Inflammatory macrophage treated with lipopolysaccharide for 1 hour (primary cell): ENCODE measurements at regions not wholly inside any gene's neighbourhood (a gene's known extent, or its start where the extent isn't known, plus 50 kb on each side); places are given as distances from the start of the nearest gene placed in this dataset.

Source experiments
- DNase-seq, 2 donors: peaks; one replicate each; pipeline ENCODE4 v3.0.0-alpha.2; 2020 to 2022

DNA sequence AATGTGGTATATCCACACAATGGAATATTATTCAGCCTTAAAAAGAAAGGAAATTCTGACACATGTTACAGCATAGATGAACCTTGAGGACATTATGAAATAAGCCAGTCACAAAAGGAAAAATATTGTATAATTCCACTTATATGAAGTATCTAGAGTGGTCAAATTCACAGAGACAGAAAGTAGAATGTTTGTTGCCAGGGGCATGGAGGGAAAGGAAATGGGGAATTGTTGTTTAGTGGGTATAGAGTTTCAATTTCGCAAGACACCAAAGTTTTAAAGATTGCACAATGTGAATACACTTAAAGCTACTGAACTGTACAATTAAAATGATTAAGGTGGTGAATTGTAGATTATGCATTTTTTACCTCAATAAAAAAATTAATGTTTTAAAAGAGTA is 92.9 kb downstream of the TXNL1 start:
- peak in 1 of 2 donors; percentile 54 for DNase-seq

DNA sequence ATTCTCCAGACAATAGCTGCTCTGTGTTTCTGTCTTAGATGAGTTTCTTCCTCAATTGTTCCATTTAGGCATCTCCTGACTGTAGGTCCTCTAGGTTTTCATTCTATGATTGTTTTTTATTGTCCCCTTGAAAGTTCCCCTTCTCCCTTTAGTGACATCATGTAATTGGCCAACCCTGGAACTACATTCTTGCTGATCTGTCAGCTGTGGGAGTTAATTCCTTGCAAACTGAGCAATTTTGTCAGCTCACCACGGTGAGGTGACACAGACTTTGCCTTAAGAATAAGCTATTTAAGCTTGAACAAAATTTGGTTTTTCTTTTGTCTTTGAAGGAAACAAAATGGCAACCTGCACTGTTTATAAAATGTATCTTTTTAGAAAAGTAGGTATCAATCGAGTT is 95.9 kb downstream of the TXNL1 start:
- peak; percentile 87 to 94 for DNase-seq

DNA sequence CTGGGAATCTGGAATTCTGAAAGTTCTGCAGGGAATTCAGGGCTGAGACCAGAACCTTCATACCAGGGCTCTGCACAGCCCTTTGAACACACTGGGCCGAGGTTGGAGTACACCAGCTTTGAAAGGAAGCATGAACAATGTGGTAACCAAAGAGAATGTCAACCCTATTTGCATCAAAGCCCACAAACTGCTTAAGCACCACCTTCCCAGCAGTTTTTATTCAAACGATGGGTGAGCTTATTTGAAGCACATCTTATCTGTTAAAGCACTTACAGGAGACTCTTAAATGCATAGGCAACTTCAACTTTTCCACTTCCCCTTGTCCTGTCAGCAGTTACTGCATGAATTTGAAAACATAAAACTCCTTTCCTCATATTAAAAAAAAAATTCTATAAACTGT is 96.6 kb downstream of the TXNL1 start:
- DNase-seq, result peak; percentile 20 to 32

DNA sequence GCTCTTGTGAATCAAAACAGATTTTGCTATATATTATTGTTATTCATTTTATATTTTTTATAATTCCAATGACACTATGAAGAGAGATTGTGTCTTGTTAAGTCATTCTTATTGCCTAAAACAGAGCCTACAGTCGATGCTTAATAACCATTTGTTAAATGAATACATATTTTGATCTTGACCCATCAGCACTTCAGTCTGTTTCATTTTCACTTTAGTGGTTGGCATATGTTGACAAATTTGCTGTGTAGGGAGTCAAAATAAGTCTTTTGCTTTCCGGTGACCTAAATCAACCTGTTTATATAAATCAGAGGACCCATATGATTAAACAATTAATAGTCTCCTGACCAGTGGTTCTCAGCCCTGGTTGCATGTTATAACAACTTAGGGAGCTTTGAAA is 97.1 kb downstream of the TXNL1 start:
- DNase-seq, result no peak

DNA sequence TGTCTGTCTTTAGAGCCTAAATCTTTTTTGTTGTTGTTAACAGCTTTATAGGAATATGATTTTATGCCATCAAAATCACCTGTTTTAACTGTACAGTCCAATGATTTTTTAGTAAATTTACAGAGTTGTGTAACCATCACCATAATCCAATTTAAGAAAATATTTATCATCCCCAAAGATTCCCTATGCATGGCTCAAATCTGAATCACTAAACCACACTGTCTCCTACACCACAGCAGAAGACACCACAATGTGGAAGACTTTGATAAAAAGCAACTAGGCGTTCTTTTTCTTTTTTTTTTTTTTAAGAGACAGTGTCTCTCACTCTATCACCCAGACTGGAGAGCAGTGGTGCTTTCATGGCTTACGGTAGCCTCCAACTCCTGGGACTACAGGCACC is 99.6 kb downstream of the TXNL1 start:
- no peak for DNase-seq

DNA sequence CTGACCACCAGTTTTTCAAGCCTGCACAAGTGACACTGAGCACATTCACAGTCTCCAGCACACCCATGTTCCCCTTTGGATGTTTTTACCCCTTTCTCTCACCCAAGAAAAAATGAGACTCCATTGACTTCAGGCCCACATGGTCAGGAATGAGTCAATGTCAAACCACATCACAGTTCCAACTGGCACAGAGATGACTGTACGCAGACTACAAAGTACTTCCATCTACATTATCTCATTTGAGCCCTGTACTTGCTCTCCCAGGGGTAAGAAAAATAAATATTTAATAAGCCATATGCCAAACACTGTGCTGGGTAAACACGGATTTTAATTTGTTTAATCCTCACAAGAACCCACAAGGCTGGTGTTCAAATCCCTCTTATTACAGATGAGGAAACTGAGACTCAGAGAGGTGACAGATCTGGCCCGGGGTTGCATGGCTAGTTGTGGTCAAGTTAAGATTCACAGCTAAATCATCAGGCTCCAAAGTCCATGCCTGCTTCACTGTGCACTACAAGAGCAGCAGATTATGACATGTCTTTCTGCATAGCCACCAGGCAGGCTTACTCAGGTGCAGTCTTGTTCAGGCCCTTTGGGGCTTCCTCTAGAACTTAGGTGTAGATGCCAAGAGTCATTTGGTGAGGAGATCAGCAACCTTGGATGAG is 106.1 kb downstream of the TXNL1 start:
- no peak for DNase-seq

DNA sequence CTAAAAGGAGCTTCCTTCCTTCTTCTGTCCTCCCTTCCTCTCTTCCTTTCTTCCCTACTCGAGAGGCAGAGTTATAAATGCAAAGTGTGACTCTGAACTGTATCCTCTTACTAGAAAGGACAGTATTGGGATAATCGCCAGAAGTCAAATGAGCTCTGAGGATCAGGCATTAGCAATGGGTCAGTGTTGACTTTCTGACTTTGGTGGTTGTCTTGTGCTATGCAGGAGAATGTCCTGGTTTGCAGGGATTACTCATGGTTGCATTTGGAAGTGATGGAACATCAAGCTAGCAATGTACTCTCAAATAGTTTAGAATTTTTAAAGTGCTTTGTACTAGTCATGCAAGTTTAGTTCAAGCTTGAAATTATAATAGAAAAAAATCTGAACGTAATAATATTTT is 115.6 kb downstream of the TXNL1 start:
- no peak for DNase-seq

DNA sequence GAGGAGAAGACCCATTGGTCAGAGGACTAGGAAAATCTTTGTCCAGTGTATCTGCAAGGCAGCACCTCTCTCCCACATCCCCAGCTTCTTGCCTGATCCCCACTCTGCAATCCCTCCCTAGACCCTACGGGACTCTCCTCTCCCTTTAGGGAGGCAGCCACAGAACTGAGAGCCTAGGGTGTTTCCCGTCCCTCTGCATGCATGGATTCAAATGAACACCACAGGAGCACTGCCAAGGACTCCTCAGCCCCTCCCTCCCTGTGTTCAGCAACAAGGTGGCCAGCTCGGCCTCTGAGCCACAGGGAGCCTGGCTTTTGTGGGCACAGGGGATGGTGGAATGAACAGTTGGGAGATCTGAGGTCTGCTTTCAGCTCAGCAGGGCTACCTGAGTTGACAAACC is 117.1 kb downstream of the TXNL1 start:
- DNase-seq, result no peak

DNA sequence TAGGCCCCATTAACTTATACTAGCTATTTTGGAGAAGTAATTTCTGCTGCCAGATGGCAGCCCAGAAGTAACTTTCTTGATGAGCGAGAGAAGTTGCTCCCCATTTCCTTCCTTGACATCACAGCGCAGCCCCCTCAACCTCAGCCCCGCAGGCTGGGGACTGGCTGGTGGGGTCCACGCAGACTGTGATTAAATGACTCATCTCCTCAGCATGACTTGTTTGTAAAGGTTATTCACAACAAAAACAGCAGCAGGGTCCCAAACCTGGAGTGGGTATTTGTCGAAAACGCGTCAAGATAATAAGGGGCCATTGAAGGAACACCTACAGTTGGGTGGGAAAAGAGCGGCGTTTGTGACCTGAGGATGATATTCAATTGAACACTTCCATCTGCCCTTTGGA is 120.6 kb downstream of the TXNL1 start:
- DNase-seq, result no peak

DNA sequence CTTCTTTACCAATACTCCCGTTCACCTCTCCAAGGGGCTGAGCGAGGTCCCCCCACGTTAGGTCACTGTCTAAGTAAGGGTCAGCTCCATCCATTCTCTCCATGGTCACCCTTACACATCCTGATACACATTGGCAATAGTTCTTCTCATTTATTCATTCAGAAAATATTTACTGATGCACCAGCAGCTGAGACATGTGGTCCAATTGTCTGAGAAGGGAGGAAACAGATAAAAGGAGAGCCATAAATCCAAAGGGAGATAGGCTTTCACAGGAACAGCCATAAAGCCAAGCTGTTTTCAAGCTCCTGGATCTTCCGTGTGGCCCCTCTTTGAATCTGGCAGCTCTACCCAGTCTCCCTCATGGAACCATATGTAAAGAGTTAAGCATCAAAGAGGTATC is 121.2 kb downstream of the TXNL1 start:
- DNase-seq, result no peak

DNA sequence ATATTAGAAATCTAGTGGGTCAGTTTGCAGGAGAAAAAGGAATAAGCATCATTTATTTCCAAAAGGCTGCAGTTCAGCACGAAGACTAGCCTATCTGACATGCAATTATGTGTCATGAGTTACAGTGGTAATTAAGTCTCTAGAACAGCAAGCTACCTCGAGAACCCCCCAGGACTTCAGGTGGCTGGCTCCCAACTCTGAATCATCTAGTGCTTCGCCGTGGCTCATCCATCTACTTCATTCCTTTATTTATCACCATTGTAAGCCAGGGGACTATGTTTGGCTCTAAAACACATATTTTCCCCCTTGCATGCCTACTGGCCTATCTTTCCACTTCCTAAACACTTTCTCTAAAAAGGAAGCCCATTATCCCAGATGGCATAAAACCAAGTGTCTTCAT is 121.6 kb downstream of the TXNL1 start:
- no peak for DNase-seq

DNA sequence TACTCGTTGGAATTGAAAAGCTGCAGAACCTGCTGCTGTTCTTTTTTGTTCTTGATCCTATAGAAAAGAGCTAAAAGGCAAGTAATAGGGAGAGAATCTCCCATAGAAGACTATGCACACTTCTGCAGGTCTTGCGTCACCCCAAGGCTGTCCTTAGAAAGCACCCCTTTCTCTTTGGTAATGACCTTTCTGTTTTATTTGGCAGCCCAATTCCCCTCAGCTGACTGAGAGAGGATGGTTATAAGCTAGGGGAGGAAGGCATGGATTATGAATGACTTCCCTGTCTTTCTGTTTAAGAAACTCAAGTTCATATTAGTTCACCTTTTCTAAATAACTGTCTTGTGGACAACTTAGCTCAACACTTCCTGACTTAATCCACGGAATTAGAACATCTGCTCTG is 122.9 kb downstream of the TXNL1 start:
- DNase-seq, result no peak

DNA sequence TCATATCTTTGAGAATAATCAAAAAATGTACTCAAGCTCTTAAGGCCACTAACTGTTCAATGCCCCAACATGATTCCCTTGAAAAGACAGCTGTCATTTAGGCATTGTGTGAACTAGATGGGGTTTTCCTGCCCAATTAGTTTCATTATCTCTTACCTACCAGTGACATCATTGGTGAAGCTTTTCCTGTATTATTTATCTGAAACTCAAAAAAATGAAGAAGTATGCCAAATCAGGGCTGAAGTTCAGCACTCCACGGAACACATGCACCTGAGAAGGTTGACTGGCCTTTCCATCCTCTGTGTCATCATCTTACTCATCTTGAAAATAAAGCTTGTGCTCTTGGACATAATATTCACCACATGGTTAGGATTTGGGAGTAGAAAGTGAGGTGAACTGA is 126.4 kb downstream of the TXNL1 start:
- DNase-seq, result no peak

DNA sequence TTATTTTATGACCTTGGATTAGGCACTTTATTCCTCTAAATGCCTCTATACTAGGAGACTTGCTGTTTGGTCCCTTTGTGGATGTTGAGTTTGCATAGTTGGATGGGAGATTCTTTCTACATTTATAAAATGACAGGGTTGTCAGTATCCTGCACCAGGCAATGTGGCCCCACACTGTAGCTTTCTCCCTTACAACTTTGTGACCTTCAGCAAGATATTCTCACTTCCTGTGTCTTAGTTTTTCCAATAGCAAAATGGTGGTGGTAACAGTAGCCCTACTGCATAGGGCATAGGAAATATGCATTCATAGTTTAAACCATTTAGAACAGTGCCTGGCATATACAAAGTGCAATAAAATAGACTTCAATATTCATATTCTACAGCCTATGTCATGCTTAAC is 128.3 kb downstream of the TXNL1 start:
- no peak for DNase-seq

DNA sequence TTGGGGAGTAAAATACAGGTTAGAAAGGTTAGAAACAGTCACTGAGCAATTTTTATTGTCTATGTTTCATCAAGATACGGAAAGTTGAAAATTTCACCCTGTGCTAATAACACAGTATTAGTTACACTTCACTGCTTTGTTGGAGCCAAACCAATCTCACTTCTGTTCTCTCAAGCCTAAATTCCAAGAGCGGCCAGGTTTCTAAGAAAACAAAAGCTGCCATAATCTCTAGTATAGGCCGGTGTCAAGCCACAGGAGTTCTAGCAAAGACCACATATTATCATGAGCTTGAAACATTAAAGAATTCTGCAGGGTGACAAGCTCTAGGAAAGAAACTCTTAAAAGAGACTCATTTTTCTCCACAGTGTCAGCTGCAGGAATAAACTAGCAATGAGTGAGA is 128.7 kb downstream of the TXNL1 start:
- DNase-seq, result no peak

DNA sequence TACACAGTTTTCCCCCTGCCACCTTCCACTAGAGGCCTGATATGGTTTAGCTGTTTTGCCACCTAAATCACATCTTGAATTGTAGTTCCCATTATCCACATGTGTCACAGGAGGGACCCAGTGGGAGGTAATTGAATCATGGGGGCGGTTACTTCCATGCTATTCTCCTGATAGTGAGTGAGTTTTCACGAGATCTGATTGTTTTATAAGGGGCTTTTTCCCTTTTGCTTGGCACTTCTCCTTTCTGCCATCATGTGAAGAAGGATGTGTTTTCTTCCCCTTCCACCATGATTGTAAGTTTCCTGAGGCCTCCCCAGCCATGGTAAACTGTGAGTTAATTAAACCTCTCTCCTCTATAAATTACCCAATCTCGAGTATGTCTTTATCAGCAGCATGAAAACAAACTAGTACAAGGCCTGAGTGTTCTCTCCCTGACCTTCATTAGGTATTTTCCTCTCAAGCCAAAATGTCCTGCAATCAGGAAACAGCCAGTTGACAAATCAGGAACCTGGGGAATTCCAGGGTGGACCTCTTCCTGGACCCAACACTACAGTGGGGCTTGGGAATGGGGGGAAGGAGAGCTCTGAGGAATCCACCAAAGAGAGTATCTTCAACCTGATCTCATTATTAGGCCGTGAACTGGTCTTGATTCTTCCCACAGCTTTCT is 129.9 kb downstream of the TXNL1 start:
- DNase-seq, result peak; percentile 43 to 83

DNA sequence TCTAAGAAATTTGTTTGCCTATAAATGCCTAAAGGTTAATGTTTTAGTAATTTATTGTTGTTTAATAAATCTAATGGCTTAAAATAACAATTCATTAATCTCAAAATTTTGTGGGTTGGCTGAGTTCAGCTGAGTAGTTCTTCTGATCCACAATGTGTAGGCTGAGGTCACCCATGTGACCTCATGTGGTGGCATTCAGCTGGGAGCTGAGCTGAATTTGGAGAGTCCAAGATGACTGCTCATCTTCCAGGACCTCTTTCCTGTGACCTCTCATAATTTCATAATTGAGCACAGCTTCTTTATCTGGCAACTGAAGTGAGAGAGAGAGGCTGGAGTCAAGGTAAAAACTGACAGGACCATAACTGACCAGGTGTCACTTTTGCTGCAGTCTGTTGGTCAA is 132.4 kb downstream of the TXNL1 start:
- peak; percentile 50 to 82 for DNase-seq

DNA sequence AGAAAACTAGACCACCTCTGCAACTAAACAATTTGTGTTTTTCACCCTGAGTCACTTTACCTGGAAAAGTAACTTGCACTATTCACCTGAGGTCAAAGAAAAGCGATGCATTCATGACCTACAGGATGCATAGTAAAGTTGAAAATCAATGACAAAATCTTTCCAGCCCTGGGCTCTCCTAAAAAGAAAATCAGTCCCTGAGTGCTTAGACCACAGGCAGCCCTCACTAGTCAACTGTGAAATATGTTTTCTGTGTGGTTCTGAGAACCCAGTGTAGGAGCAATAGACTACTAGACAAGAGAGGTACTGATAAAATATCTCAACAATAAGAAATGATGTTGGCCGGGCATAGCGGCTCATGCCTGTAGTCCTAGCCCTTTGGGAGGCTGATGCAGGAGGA is 133.1 kb downstream of the TXNL1 start:
- DNase-seq, result no peak

DNA sequence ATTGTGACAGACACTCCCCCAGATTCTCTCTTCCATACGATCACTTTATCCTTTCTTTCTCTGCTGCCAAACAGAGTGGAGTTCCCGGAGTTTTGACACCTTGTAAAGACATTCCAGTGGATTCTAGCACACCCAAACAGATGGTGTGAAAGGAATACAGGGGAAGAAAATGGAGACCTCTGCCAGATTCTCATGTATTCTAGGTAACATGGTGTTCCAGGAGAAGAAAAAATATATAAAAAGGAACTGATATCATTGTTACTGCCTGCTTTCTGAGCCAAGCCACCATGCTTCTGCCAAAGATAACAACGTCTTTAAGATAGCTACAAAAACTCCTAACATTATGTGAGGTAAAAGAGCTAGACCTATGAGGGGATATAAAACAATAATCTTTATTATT is 136.5 kb downstream of the TXNL1 start:
- no peak for DNase-seq

DNA sequence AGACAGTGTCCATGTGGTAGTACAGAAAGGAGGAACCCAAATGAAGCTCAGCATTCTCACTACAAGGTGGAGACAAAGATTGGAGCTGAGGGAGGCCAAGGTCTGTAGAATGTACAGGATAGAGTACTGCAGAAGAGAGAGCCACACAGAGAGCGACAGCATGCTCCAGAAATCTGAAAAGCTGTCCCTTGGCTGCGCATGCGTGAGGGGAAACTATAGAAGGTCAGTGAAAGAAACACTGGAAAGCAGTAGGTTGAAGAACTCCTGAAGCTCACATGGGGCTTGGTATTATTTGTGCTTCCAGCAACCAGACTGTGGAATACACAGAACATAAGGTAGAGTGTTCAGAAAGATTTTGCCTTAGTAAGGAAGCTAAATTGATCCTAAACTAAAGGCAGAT is 142.5 kb downstream of the TXNL1 start:
- DNase-seq, result no peak

DNA sequence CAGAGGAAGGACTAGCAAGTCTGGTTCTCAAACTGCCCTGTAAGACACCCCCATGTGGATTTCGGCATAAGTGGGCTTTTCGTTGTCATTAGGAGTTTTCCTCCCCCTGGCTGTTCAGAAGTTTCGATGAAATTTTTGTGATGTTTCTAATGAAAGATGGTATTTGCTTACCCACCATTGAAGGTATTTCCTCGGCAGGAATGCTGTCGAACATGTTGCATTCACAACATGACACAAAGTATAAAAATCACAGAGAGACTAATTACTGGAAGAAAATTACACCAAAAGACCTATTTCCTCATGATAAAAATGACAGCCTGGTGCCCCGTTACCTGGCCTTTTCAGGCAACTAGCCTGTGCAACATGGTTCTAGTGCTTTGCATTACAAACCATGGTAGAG is 144.9 kb downstream of the TXNL1 start:
- DNase-seq, result no peak

DNA sequence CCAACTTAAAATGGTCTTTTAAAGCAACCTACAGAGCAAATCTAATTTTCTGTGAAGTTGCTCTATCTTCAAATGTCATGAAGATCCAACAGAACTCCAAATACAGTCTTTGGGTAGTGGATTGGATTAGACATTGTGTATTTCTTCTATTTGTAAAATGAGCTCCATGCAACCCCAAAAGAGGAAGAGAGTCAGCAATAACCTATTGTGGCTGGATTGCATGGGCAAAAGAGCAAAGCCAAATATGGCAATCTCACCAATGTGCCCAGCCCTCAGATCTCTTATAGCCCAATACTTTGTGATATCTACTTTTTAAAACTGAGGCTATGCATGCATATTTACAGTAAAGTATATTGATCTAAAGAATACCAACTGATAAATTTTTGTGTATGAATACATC is 146.3 kb downstream of the TXNL1 start:
- peak in 1 of 2 donors; percentile 19 for DNase-seq

DNA sequence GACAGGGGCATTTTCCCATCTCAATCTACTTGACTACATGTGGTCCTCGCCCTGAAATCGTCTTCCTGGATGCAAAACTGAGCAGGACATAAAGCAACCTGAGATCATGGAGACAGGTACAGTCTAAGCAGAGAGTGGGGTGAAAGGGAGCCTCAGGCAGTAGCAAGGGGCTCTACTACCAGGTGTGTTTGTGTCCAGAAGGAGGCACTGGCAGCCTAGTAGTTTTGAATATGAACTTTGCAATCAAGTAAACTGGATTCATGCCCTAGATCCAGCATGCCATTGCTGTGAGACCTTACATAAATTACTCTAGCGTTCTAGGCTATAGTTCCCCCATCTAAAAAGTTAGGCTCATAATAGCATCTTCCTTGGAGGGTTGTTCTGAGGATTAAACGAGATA is 147.4 kb downstream of the TXNL1 start:
- DNase-seq, result no peak

DNA sequence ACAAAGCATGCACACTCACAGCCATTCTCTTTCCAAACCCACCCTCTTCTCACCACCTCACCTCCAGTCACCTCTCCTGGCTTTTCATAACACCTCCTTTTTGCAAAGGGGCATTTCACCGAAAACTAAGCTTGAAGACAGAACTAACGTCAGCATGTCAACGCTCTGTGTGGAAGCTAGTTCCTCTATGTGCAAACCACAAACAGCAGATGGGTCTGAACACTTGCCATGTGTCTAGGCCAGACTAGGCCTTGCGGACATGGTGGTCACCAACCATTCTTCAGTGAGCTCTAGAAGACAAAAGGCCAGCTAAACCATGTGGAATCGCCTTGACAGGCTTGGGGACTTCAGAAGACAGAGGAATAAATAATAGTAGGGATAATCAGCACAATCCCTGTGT is 148.5 kb downstream of the TXNL1 start:
- peak; percentile 24 to 28 for DNase-seq

DNA sequence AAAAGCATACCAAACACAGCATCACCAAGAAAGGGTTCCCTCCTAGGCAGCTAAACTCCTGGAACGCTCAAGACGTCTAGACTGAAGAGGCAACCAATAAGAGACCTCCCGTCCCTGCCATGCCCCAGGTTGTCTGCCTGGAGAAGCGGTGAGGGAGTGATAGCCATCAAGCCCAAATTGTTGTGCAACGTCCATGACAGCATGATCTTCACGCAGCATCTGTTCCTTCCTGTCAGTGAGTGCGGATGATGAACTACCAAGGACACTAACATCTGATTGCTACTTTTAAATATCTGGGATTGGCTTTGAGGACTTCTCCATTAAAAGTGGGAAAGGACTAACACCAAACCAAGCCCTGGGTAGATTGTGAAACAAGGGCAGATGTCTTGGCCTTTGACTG is 149.7 kb downstream of the TXNL1 start:
- no peak for DNase-seq
